ENCODE measurements at regions not wholly inside any gene's neighbourhood (a gene's known extent, or its start where the extent isn't known, plus 50 kb on each side); places are given as distances from the start of the nearest gene placed in this dataset.

DNA sequence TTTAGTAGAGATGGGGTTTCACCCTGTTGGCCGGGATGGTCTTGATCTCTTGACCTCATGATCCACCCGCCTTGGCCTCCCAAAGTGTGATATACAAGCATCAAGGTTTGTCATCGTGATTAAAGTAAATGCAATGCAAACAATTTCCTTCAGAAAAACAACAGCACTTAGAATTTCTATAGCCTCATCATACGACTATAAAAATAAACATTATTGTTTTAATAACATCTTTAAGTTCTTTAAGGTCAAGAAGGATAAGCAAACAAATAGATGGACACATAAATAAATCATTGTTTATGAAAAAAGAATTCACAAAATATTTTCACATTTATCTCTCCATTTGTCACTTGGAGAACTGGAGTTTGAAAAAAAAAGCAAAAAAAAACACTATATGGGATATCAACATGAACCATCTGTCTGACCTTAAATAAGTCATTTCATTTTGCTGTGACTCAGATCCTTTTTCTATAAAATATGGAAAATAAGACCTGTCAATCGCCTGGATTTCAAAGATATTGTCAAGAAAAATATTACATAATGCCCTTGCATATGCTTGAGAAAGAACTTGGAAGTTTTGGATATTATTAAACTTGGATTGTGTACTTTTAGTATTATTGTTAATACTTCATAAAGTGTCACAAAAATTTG, 642.0 kb upstream of the KCNMB2 start:
- no peaks in the 10 kb centered on the region for H3F3A ChIP-seq (ENCODE audit: low read depth)
- no peak for TF ChIP-seq EZH2phosphoT487 (IDR thresholded peaks at IDR 0.05; ENCODE audit: borderline replicate concordance)
- TF ChIP-seq, protein P1, sequence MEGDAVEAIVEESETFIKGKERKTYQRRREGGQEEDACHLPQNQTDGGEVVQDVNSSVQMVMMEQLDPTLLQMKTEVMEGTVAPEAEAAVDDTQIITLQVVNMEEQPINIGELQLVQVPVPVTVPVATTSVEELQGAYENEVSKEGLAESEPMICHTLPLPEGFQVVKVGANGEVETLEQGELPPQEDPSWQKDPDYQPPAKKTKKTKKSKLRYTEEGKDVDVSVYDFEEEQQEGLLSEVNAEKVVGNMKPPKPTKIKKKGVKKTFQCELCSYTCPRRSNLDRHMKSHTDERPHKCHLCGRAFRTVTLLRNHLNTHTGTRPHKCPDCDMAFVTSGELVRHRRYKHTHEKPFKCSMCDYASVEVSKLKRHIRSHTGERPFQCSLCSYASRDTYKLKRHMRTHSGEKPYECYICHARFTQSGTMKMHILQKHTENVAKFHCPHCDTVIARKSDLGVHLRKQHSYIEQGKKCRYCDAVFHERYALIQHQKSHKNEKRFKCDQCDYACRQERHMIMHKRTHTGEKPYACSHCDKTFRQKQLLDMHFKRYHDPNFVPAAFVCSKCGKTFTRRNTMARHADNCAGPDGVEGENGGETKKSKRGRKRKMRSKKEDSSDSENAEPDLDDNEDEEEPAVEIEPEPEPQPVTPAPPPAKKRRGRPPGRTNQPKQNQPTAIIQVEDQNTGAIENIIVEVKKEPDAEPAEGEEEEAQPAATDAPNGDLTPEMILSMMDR (conservative IDR thresholded peaks at IDR 0.05; ENCODE audit: low read length): no peak
- H3K9me2 ChIP-seq (replicated peaks; ENCODE audit: low read depth, low read length): no peaks in the 10 kb centered on the region

DNA sequence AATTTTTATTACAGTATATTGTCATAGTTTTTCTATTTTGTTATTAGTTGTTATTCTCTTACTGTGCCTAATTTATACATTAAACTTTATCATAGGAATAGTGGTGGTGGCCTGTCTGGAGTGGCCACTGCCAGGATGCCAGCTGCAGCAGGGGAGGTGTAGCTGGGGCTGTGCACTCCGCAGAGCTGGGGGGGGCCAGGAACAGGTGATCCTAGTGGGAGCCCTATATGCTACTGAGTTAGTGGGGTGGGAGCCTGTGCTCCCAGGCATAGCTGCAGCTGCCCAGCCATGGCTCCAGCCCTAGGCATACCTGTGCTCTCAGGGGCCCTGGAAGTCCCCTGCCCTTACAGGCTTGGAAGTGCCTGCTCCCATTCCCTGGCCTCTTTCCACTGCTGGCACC, 638.1 kb upstream of the KCNMB2 start:
- Histone ChIP-seq H3K9me2 (replicated peaks; ENCODE audit: low read depth, low read length) (no peaks in the 10 kb centered on the region), H3F3A (ENCODE audit: low read depth) (no peaks in the 10 kb centered on the region), H3K36me3 (ENCODE audit: insufficient read depth, low read length) (no peaks in the 10 kb centered on the region), H3K4me2 (ENCODE audit: low read depth, low read length, poor library complexity, severe bottlenecking) (no peak overlapping the region), H3K4me1 (ENCODE audit: insufficient read depth, low read length, poor library complexity, severe bottlenecking) (no peaks in the 10 kb centered on the region), H3K9me3 (ENCODE audit: insufficient read depth, low read depth, low read length) (peaks cover 20% of the 10 kb centered on the region; the same call in 1 of the 2 replicates), H3K79me2 (ENCODE audit: insufficient read depth, low read length) (no peaks in the 10 kb centered on the region), H3K4me3 (ENCODE audit: low read length, poor library complexity, severe bottlenecking) (no peak overlapping the region), H3K27me3 (ENCODE audit: insufficient read depth, low read length, poor library complexity, severe bottlenecking) (no peaks in the 10 kb centered on the region), H2AFZ (ENCODE audit: low read length) (no peak overlapping the region), H3K9ac (ENCODE audit: low read depth, low read length, poor library complexity, severe bottlenecking) (no peak overlapping the region), H4K20me1 (ENCODE audit: insufficient read depth, low read length, poor library complexity, severe bottlenecking) (no peaks in the 10 kb centered on the region)
- no peak for TF ChIP-seq EZH2phosphoT487 (IDR thresholded peaks at IDR 0.05; ENCODE audit: borderline replicate concordance)
- TF ChIP-seq, protein P1 (conservative IDR thresholded peaks at IDR 0.05; ENCODE audit: low read length): no peak

More for the DNA sequence above, 642.0 kb upstream of the KCNMB2 start:
- no peaks in the 10 kb centered on the region for H3K79me2 ChIP-seq (ENCODE audit: insufficient read depth, low read length)
- H3K27me3 ChIP-seq (ENCODE audit: insufficient read depth, low read length, poor library complexity, severe bottlenecking): no peaks in the 10 kb centered on the region
- no peak overlapping the region for H3K9ac ChIP-seq (ENCODE audit: low read depth, low read length, poor library complexity, severe bottlenecking)
- H2AFZ ChIP-seq (ENCODE audit: low read length): no peak overlapping the region
- H3K4me3 ChIP-seq (ENCODE audit: low read length, poor library complexity, severe bottlenecking): no peak overlapping the region
- no peak overlapping the region for H3K4me2 ChIP-seq (ENCODE audit: low read depth, low read length, poor library complexity, severe bottlenecking)
- H3K9me3 ChIP-seq (ENCODE audit: insufficient read depth, low read depth, low read length): peaks cover 9% of the 10 kb centered on the region; the same call in 1 of the 2 replicates
- H3K36me3 ChIP-seq (ENCODE audit: insufficient read depth, low read length): no peaks in the 10 kb centered on the region
- H3K4me1 ChIP-seq (ENCODE audit: insufficient read depth, low read length, poor library complexity, severe bottlenecking): no peaks in the 10 kb centered on the region
- no peaks in the 10 kb centered on the region for H4K20me1 ChIP-seq (ENCODE audit: insufficient read depth, low read length, poor library complexity, severe bottlenecking)

DNA sequence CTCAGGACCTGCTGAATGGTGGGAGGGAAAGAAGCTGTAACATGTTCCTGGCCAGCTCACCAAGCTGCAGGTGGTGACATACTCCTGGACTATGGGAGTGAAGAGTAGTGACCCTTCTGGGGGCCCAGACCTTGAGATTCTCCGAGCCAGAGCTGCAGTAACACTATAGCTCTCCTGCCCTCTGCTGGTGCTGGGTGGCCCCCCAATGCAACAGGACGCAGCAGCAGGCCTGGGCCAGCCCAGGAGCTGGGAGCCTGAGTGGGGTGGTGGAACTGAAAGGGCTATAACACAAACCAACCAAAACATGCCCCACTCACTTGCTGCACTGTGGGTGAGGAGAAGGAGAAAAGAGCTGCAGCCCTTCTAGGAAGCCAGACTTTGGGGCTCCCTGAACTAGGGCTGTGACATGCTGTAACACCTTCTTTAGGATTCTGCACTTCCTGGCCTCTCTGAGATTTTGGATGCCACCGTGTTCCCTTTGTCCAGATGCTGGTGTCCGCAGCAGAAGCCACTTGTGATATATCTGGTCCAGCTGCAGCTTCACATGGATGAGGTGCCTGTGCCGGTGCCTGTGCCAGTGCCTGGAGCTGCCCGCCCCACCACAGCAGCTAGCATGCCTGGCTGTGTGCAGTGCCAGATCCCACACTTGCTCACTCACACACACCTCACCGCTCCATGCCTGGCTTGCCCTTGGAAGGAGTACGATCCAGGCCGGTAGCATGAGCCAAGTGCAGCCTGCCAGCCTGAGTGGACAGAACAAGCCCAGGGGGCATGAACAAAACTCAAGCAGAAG, 636.8 kb upstream of the KCNMB2 start:
- Histone ChIP-seq H3K79me2 (ENCODE audit: insufficient read depth, low read length) (no peaks in the 10 kb centered on the region), H3F3A (ENCODE audit: low read depth) (no peaks in the 10 kb centered on the region), H2AFZ (ENCODE audit: low read length) (no peak overlapping the region), H3K4me2 (ENCODE audit: low read depth, low read length, poor library complexity, severe bottlenecking) (no peak overlapping the region), H3K9me3 (ENCODE audit: insufficient read depth, low read depth, low read length) (peaks cover 20% of the 10 kb centered on the region; the same call in 1 of the 2 replicates), H3K9ac (ENCODE audit: low read depth, low read length, poor library complexity, severe bottlenecking) (no peak overlapping the region), H3K9me2 (replicated peaks; ENCODE audit: low read depth, low read length) (no peaks in the 10 kb centered on the region), H3K36me3 (ENCODE audit: insufficient read depth, low read length) (no peaks in the 10 kb centered on the region), H3K4me1 (ENCODE audit: insufficient read depth, low read length, poor library complexity, severe bottlenecking) (no peaks in the 10 kb centered on the region), H4K20me1 (ENCODE audit: insufficient read depth, low read length, poor library complexity, severe bottlenecking) (no peaks in the 10 kb centered on the region), H3K4me3 (ENCODE audit: low read length, poor library complexity, severe bottlenecking) (no peak overlapping the region), H3K27me3 (ENCODE audit: insufficient read depth, low read length, poor library complexity, severe bottlenecking) (no peaks in the 10 kb centered on the region)
- TF ChIP-seq EZH2phosphoT487 (IDR thresholded peaks at IDR 0.05; ENCODE audit: borderline replicate concordance): no peak
- TF ChIP-seq, protein P1 (conservative IDR thresholded peaks at IDR 0.05; ENCODE audit: low read length): 0 out of 2 replicates have a peak, but pooled peaks have one; percentile 9

All from Loucy (cell line).